ENCODE measurements at regions not wholly inside any gene's neighbourhood (a gene's known extent, or its start where the extent isn't known, plus 50 kb on each side); places are given as distances from the start of the nearest gene placed in this dataset.
"Not testable (repeated sequence)": the region's sequence is repeated elsewhere in the genome, so short reads cannot be mapped to it uniquely, and the experiment has no call there.

DNA sequence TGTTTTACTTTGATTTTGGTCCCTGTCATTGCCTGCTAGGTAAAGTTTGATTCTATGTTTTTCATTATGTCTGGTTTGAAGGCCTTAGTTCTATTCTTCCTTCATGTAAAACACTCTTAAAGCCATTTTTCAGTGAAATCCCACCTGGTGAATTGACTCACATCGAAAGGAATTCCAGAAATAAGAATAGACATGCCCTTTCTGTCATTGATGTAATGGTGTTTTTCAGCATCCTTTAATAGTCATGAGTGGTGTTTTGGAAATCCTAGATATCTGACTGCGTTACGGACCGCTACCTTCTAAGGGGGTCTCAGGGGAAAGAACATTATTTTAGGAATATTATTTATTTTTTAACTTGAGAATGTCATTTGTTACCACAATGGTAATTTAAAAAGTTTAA lies 104.5 kb upstream of the ZEB2 start:
- no peak overlapping the region for H4K5ac ChIP-seq (ENCODE audit: insufficient read length, low read depth, low read length)
- Mint-ChIP-seq H3K27me3 (ENCODE audit: low read depth) (no peaks in the 10 kb centered on the region), H3K36me3 (ENCODE audit: insufficient read depth in 1 of 3, low read depth in 3 of 3) (peaks cover 2 to 14% (median 5%) of the 10 kb centered on the region in 3 experiments; a peak in 5 of 7 replicates), H3K27ac (no peak overlapping the region), H3K4me3 (no peak overlapping the region), H3K9me3 (peaks cover 12 to 16% of the 10 kb centered on the region in 2 experiments; a peak in 4 of 5 replicates), H3K4me1 (peaks cover 13 to 18% of the 10 kb centered on the region in 2 experiments)
- H3K14ac ChIP-seq (ENCODE audit: insufficient read depth, low read length), result no peak overlapping the region
- no peaks in the 10 kb centered on the region for H3K79me1 ChIP-seq (ENCODE audit: insufficient read depth, low read depth, low read length, poor library complexity, severe bottlenecking)
- no peak overlapping the region for H2BK12ac ChIP-seq (ENCODE audit: insufficient read length, low read depth, low read length)
- no peak overlapping the region for H2BK15ac ChIP-seq (ENCODE audit: low read depth, low read length)
- no peaks in the 10 kb centered on the region for H3K27me3 ChIP-seq (ENCODE audit: insufficient read depth, low read length)
- H4K8ac ChIP-seq (replicated peaks; ENCODE audit: insufficient read length, low read depth, low read length), result no peak overlapping the region
- no peak overlapping the region for H3K4me2 ChIP-seq (ENCODE audit: insufficient read depth, insufficient read length, low read length)
- no peak overlapping the region for H3K56ac ChIP-seq (ENCODE audit: insufficient read length, low read depth, low read length)
- 0 out of 2 replicates have a peak, but pooled peaks cover 2% of the 10 kb centered on the region for H3K4me1 ChIP-seq (ENCODE audit: insufficient read depth, low read length)
- H2AK5ac ChIP-seq (ENCODE audit: insufficient read length, low read length), result no peak overlapping the region
- H3K23me2 ChIP-seq (ENCODE audit: insufficient read length, low read depth, low read length, poor library complexity, severe bottlenecking), result no peaks in the 10 kb centered on the region
- H4K20me1 ChIP-seq (ENCODE audit: control insufficient read depth, insufficient read depth, insufficient read length), result no peaks in the 10 kb centered on the region
- no peak overlapping the region for H3K9ac ChIP-seq (ENCODE audit: extremely low read depth, insufficient read length, low read length)
- H3K9me3 ChIP-seq (ENCODE audit: control insufficient read depth, low read depth, low read length), result no peaks in the 10 kb centered on the region
- no peak for DNase-seq
- H3T11ph ChIP-seq (ENCODE audit: low read length), result no peak overlapping the region
- TF ChIP-seq, protein P1, sequence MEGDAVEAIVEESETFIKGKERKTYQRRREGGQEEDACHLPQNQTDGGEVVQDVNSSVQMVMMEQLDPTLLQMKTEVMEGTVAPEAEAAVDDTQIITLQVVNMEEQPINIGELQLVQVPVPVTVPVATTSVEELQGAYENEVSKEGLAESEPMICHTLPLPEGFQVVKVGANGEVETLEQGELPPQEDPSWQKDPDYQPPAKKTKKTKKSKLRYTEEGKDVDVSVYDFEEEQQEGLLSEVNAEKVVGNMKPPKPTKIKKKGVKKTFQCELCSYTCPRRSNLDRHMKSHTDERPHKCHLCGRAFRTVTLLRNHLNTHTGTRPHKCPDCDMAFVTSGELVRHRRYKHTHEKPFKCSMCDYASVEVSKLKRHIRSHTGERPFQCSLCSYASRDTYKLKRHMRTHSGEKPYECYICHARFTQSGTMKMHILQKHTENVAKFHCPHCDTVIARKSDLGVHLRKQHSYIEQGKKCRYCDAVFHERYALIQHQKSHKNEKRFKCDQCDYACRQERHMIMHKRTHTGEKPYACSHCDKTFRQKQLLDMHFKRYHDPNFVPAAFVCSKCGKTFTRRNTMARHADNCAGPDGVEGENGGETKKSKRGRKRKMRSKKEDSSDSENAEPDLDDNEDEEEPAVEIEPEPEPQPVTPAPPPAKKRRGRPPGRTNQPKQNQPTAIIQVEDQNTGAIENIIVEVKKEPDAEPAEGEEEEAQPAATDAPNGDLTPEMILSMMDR (conservative IDR thresholded peaks at IDR 0.05), result no peak
- H3K23ac ChIP-seq (ENCODE audit: insufficient read length, low read depth, low read length), result no peak overlapping the region
- no peak overlapping the region for H2BK5ac ChIP-seq (ENCODE audit: insufficient read length, low read length)
- H3K18ac ChIP-seq (ENCODE audit: insufficient read length, low read depth, low read length), result no peak overlapping the region
- H2BK120ac ChIP-seq (ENCODE audit: low read depth, low read length, poor library complexity, severe bottlenecking), result no peak overlapping the region
- H3K79me2 ChIP-seq (ENCODE audit: insufficient read depth, low read length), result no peaks in the 10 kb centered on the region
- no peak overlapping the region for H2BK20ac ChIP-seq (ENCODE audit: low read depth, low read length, poor library complexity, severe bottlenecking)
- no peak overlapping the region for H2AFZ ChIP-seq (ENCODE audit: low read length)
- H3K4ac ChIP-seq (ENCODE audit: low read depth, low read length), result no peak overlapping the region
- no peak overlapping the region for H4K91ac ChIP-seq (ENCODE audit: insufficient read length, low read depth, low read length)
- no peak overlapping the region for H3K27ac ChIP-seq (ENCODE audit: insufficient read length, low read depth, low read length)
- no CpG with 5 or more reads among the region's 4 CpGs for WGBS (ENCODE audit: extremely low coverage, insufficient read length, low lambda C conversion rate)

DNA sequence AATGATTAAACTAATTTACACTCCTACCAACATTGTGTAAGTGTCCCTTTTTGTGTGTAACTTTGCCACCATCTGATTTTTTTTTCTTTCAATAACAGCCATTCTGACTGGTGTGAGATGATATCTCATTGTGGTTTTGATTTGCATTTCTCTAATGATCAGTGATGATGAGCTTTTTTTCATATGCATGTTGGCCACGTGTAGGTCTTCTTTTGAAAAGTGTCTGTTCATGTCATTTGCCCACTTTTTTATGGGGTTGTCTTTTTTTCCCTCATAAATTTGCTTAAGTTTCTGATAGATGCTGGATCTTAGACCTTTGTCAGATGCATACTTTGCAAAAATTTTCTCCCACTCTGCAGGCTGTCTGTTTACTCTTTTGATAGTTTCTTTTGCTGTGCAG lies 102.5 kb upstream of the ZEB2 start:
- not testable (repeated sequence) for H2BK120ac ChIP-seq (ENCODE audit: low read depth, low read length, poor library complexity, severe bottlenecking); H3T11ph ChIP-seq (ENCODE audit: low read length); H2BK5ac ChIP-seq (ENCODE audit: insufficient read length, low read length); H2BK12ac ChIP-seq (ENCODE audit: insufficient read length, low read depth, low read length); H3K27ac ChIP-seq (ENCODE audit: insufficient read length, low read depth, low read length); H3K9ac ChIP-seq (ENCODE audit: extremely low read depth, insufficient read length, low read length); H2BK15ac ChIP-seq (ENCODE audit: low read depth, low read length); H3K79me2 ChIP-seq (ENCODE audit: insufficient read depth, low read length); H3K27me3 ChIP-seq (ENCODE audit: insufficient read depth, low read length); DNase-seq; H4K20me1 ChIP-seq (ENCODE audit: control insufficient read depth, insufficient read depth, insufficient read length); H3K27me3 Mint-ChIP-seq (ENCODE audit: low read depth); H3K4ac ChIP-seq (ENCODE audit: low read depth, low read length); H4K5ac ChIP-seq (ENCODE audit: insufficient read length, low read depth, low read length); H4K8ac ChIP-seq (replicated peaks; ENCODE audit: insufficient read length, low read depth, low read length); H2AFZ ChIP-seq (ENCODE audit: low read length); H3K79me1 ChIP-seq (ENCODE audit: insufficient read depth, low read depth, low read length, poor library complexity, severe bottlenecking); H3K23me2 ChIP-seq (ENCODE audit: insufficient read length, low read depth, low read length, poor library complexity, severe bottlenecking); H4K91ac ChIP-seq (ENCODE audit: insufficient read length, low read depth, low read length); H3K4me3 Mint-ChIP-seq; H3K23ac ChIP-seq (ENCODE audit: insufficient read length, low read depth, low read length); H3K27ac Mint-ChIP-seq; H3K56ac ChIP-seq (ENCODE audit: insufficient read length, low read depth, low read length); H3K4me1 ChIP-seq (ENCODE audit: insufficient read depth, low read length); H3K14ac ChIP-seq (ENCODE audit: insufficient read depth, low read length); H3K9me3 ChIP-seq (ENCODE audit: control insufficient read depth, low read depth, low read length); H2BK20ac ChIP-seq (ENCODE audit: low read depth, low read length, poor library complexity, severe bottlenecking); H3K4me2 ChIP-seq (ENCODE audit: insufficient read depth, insufficient read length, low read length); H2AK5ac ChIP-seq (ENCODE audit: insufficient read length, low read length); H3K18ac ChIP-seq (ENCODE audit: insufficient read length, low read depth, low read length)
- Mint-ChIP-seq H3K9me3 (peaks cover 12 to 16% of the 10 kb centered on the region in 2 experiments; a peak in 4 of 5 replicates), H3K4me1 (peaks cover 7 to 10% of the 10 kb centered on the region in 2 experiments), H3K36me3 (ENCODE audit: insufficient read depth in 1 of 3, low read depth in 3 of 3) (peaks cover 2 to 14% (median 5%) of the 10 kb centered on the region in 3 experiments; a peak in 5 of 7 replicates)
- no CpG with 5 or more reads among the region's 1 CpG for WGBS (ENCODE audit: extremely low coverage, insufficient read length, low lambda C conversion rate)
